Tibial artery (tissue), 4 donors: ENCODE measurements at regions not wholly inside any gene's neighbourhood (a gene's known extent, or its start where the extent isn't known, plus 50 kb on each side); places are given as distances from the start of the nearest gene placed in this dataset.
"Not testable (repeated sequence)": the region's sequence is repeated elsewhere in the genome, so short reads cannot be mapped to it uniquely, and the experiment has no call there.

Experiments used
- DNase-seq, 2 donors: peaks; one replicate each; pipeline ENCODE4 v3.0.0-alpha.2; 2019
- H3K27ac ChIP-seq, 2 donors: fragments of 200-600 bp; sonication (generic) in 1 of 2; 1 replicate in 1 of 2; 2 replicates in 1 of 2; pipeline ENCODE4 v1.5.1; 2018 to 2019; ENCODE audit warnings: mild to moderate bottlenecking in 1 of 2
- H3K27me3 ChIP-seq, 2 donors: fragments of 200-600 bp; sonication (generic) in 1 of 2; one replicate each; pipeline versions ENCODE4 v1.5.1 to v1.6.0; 2016 to 2019
- H3K36me3 ChIP-seq, 3 donors: fragments of 200-600 bp; sonication (generic) in 2 of 3; one replicate each; pipeline ENCODE4 v1.5.1; 2016 to 2019; ENCODE audit warnings: mild to moderate bottlenecking in 2 of 3
- H3K4me1 ChIP-seq, 4 donors: fragments of 200-600 bp; sonication (generic) in 2 of 4; 1 replicate in 3 of 4; 2 replicates in 1 of 4; pipeline ENCODE4 v1.5.1; 2016 to 2019
- H3K4me3 ChIP-seq, 2 donors: fragments of 200-600 bp; sonication (generic) in 1 of 2; 1 replicate in 1 of 2; 2 replicates in 1 of 2; pipeline ENCODE4 v1.5.1; 2018 to 2019; ENCODE audit warnings: mild to moderate bottlenecking in 2 of 2
- H3K9me3 ChIP-seq, 3 donors: fragments of 200-600 bp; sonication (generic) in 1 of 3; one replicate each; pipeline ENCODE4 v1.5.1; 2016 to 2019
- intact Hi-C: fragments of 100-400 bp; cut with DNase I; formaldehyde crosslinking; loops from one replicate; pipeline ENCODE4 v1.15.0; 2023; ENCODE audit warnings: low total_unique reads
- TF ChIP-seq, protein P1 (sequence below), 2 experiments: fragments of 200-600 bp in 1 of 2; fragments of 450-650 bp in 1 of 2; IDR thresholded peaks; one replicate each; pipeline ENCODE4 v1.5.1; 2017 to 2019; ENCODE audit warnings: antibody characterized with exemption in 2 of 2, mild to moderate bottlenecking in 1 of 2, moderate library complexity in 1 of 2

DNA sequence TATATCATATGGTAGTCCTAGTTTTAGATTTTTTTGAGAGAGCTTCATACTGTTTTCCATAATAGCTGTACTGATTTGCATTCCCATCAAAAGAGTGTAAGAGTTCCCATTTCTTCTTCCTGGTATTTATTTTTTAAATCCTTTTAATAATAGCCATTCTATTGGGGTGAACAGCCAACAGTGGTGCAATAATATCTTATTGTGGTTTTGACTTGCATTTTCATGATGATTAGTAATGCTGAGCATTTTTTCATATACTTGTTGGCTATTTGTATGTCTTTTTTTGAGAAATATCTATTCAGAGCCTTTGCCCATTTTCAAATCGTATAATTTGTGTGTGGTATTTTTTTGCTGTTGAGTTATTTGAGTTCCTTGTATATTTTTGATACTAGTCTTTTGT is 167.4 kb downstream of the FZD1 start:
- Histone ChIP-seq H3K4me3 (no peak overlapping the region), H3K27ac (no peak overlapping the region), H3K4me1 (peaks cover 0 to 8% (median 0%) of the 10 kb centered on the region in 4 donors), H3K27me3 (no peaks in the 10 kb centered on the region), H3K36me3 (no peaks in the 10 kb centered on the region), H3K9me3 (no peaks in the 10 kb centered on the region)
- TF ChIP-seq, protein P1, sequence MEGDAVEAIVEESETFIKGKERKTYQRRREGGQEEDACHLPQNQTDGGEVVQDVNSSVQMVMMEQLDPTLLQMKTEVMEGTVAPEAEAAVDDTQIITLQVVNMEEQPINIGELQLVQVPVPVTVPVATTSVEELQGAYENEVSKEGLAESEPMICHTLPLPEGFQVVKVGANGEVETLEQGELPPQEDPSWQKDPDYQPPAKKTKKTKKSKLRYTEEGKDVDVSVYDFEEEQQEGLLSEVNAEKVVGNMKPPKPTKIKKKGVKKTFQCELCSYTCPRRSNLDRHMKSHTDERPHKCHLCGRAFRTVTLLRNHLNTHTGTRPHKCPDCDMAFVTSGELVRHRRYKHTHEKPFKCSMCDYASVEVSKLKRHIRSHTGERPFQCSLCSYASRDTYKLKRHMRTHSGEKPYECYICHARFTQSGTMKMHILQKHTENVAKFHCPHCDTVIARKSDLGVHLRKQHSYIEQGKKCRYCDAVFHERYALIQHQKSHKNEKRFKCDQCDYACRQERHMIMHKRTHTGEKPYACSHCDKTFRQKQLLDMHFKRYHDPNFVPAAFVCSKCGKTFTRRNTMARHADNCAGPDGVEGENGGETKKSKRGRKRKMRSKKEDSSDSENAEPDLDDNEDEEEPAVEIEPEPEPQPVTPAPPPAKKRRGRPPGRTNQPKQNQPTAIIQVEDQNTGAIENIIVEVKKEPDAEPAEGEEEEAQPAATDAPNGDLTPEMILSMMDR (IDR thresholded peaks at IDR 0.05) = no peak
- intact Hi-C loops = no loop called here
- DNase-seq = no peak

DNA sequence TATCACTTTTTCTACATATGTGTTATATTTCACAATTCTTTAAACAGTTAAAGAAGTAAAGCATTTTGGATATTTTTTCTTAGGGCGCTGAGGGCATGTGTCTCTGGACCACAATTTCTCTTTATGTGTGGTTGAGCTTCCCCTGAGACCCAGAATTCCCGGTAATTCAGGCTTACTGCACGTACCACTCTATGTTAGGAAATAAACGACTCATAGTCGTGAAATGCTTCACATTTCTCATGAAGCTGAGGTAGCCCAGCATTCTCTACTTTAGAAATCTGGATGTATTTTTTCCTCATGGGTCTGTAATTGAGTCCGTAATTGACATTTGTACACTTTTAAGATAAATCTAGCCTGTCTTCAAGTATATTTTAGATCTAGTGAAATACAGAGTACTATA is 170.6 kb downstream of the FZD1 start:
- TF ChIP-seq, protein P1 (IDR thresholded peaks at IDR 0.05) = no peak
- no peaks in the 10 kb centered on the region for H3K27me3 ChIP-seq
- DNase-seq = no peak
- peaks cover 0 to 8% (median 0%) of the 10 kb centered on the region in 4 donors for H3K4me1 ChIP-seq
- H3K9me3 ChIP-seq = no peaks in the 10 kb centered on the region
- intact Hi-C loops = no loop called here
- no peaks in the 10 kb centered on the region for H3K36me3 ChIP-seq
- no peak overlapping the region for H3K4me3 ChIP-seq
- no peak overlapping the region for H3K27ac ChIP-seq

DNA sequence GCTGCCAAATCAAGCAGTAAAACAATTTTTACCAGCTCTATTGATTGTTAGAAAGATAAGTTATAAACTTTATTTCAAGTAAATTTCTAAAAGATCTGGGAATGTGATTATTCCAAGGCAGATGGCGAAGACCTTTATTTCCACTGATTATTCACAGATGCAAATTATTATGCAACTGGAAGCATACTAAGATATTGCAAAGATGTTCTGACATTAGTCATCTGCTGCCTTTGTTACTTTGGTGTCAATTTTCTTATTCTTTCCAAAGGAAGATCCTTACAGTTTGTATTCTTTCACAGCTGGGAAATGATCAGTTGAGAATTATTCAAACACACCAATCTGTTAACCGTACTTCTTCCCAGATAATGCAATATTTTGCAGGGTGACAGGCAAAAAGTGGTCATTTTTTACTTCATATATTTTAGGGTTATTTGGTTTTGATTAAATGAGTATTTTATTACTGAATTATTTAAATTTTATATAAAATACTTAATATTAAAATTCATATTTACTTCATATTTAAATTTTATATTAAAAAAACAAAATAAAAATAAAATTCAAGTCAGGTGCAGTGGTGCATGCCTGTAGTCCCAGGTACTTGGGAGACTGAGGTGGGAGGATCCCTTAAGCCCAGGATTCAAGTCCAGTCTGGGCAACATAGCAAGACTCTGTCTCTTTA is 171.3 kb downstream of the FZD1 start:
- Histone ChIP-seq H3K9me3 (no peaks in the 10 kb centered on the region), H3K36me3 (no peaks in the 10 kb centered on the region), H3K27ac (no peak overlapping the region), H3K4me3 (no peak overlapping the region), H3K4me1 (peaks cover 0 to 8% (median 0%) of the 10 kb centered on the region in 4 donors), H3K27me3 (no peaks in the 10 kb centered on the region)
- no peak for DNase-seq
- TF ChIP-seq, protein P1 (IDR thresholded peaks at IDR 0.05) = no peak
- intact Hi-C loops = no loop called here

DNA sequence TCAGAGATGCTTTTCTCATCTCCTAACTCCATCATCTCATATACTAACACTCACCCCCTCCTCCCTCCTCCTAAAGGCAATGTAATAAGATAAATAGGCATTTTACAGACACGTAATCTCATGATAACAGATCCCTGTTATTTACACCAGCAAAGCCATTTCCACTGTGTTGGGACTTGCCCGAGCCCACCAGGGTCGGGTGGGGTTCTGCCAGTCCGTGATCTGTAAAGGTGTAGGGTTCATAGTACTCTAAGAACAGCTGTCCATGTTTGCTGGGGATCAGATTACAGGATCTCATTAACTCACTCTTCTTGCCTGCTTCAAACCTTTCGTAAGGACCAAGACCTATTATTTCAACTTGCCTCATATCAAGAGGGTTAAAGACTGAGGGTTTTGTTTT is 172.4 kb downstream of the FZD1 start:
- Histone ChIP-seq H3K4me3 (no peak overlapping the region), H3K27me3 (no peaks in the 10 kb centered on the region), H3K4me1 (peaks cover 0 to 8% (median 0%) of the 10 kb centered on the region in 4 donors), H3K36me3 (no peaks in the 10 kb centered on the region), H3K9me3 (no peaks in the 10 kb centered on the region), H3K27ac (no peak overlapping the region)
- intact Hi-C loops = no loop called here
- TF ChIP-seq, protein P1 (IDR thresholded peaks at IDR 0.05) = no peak
- no peak for DNase-seq

DNA sequence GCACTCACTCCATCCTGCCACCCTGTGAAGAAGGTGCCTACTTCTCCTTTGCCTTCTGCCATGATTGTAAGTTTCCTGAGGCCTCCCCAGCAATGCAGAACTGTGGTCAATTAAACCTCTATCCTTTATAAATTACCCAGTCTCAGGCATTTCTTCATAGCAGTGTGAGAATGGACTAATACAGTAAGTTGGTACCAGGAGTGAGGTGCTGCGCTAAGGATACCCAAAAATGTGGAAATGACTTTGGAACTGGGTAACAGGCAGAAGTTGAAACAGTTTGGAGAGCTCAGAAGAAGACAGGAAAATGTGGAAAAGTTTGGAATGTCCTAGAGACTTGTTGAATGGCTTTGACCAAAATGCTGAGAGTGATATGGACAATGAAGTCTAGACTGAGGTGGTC is 176.0 kb downstream of the FZD1 start:
- H3K27ac ChIP-seq, H3K4me1 ChIP-seq, H3K36me3 ChIP-seq, intact Hi-C loops, H3K27me3 ChIP-seq, DNase-seq, H3K4me3 ChIP-seq, H3K9me3 ChIP-seq: not testable (repeated sequence)

DNA sequence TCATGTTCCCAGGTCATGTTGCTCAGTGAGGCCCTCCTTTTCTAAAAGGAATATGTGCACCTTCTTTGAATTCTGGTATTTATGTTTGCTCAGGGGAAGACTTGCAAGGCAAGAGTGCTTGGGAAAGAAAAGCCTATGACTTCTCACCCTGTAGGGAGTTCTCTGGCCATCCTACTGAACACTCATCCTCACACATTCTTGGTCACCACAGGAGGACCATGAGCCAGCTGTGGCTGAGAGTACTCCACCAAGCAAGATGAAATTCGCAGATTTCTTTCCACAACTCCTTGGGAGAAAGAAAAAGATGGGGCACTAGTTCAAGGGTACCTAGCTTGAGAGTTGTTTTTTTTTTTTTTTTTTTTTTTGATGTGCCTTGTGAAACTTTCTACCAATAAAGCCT is 179.6 kb downstream of the FZD1 start:
- TF ChIP-seq, protein P1 (IDR thresholded peaks at IDR 0.05) = no peak
- Histone ChIP-seq H3K4me1 (no peaks in the 10 kb centered on the region), H3K36me3 (no peaks in the 10 kb centered on the region), H3K9me3 (peaks cover 0 to 8% (median 6%) of the 10 kb centered on the region in 3 donors), H3K27me3 (no peaks in the 10 kb centered on the region), H3K27ac (no peak overlapping the region), H3K4me3 (no peak overlapping the region)
- DNase-seq = no peak
- intact Hi-C loops = no loop called here
